Heart left ventricle (tissue), 13 donors: ENCODE measurements at regions not wholly inside any gene's neighbourhood (a gene's known extent, or its start where the extent isn't known, plus 50 kb on each side); places are given as distances from the start of the nearest gene placed in this dataset.

Experiments
- CTCF ChIP-seq, 12 donors: fragments of 200-600 bp; sonication (generic) in 4 of 12; IDR thresholded peaks; one replicate each; pipeline versions ENCODE4 v1.5.0 to v1.8.0; 2018 to 2022; ENCODE audit warnings: antibody characterized with exemption in 12 of 12, mild to moderate bottlenecking in 5 of 12
- POLR2A ChIP-seq, 2 donors: fragments of 450-650 bp; IDR thresholded peaks; one replicate each; pipeline ENCODE4 v1.6.1; 2017; ENCODE audit warnings: antibody characterized with exemption in 2 of 2, mild to moderate bottlenecking in 2 of 2, moderate library complexity in 2 of 2
- donor health status: ischemic (EF 13 %, LVEDD 7.1; RV severe dilation, severe dysfunction).
- donor health status: DM: no; HTN: yes; CAD: no.
- donor health status: DM: no; HTN: no; CAD: no.
- donor health status: ischemic (EF 25% LVEDD 6.9; RV normal size, moderate dysfunction).
- donor health status: ischemic (EF 25% LVEDD 5.7; RV mildly dilated, moderate dysfunction).
- donor health status: ischemic (EF 35%, LVEDD 5.7; RV mildly dilated, moderate dysfunction).
- donor health status: nonischemic (EF 11% LVEDD 7.7; RV severe dilation, severe dysfunction).
- donor health status: DM: yes; HTN: yes; CAD: no.
- donor health status: PGD.
- donor health status: ischemic (EF 29% LVEDD 5.4; RV normal size, mild dysfunction).
- donor health status: nonischemic (EF 23%, LVEDD 6.1; RV moderate dilation, normal function).

- TF ChIP-seq CTCF (IDR thresholded peaks at IDR 0.05), result no peak
- TF ChIP-seq POLR2A (IDR thresholded peaks at IDR 0.05), result no peak
Measured at GRCh38 chr2:198883604-198884003, 574.1 kb downstream of the SATB2 start.
